ENCODE measurements at regions not wholly inside any gene's neighbourhood (a gene's known extent, or its start where the extent isn't known, plus 50 kb on each side); places are given as distances from the start of the nearest gene placed in this dataset.

GRCh38 chr2:180905002-180905401 lies 75.4 kb upstream of the UBE2E3 start:
- TF ChIP-seq TAF1 (IDR thresholded peaks at IDR 0.05; ENCODE audit: low read depth, low read length) (no peak), POLR2AphosphoS5 (IDR thresholded peaks at IDR 0.05; ENCODE audit: low read depth, low read length) (no peak), PAX5 (IDR thresholded peaks at IDR 0.05; ENCODE audit: insufficient read depth, low read length, severe bottlenecking) (no peak), POLR2A (IDR thresholded peaks at IDR 0.05; ENCODE audit: low read depth, low read length) (no peak)
